ENCODE measurements at regions not wholly inside any gene's neighbourhood (a gene's known extent, or its start where the extent isn't known, plus 50 kb on each side); places are given as distances from the start of the nearest gene placed in this dataset.

GRCh38 chr18:27579364-27579763 lies 394.3 kb upstream of the CHST9 start:
- DNase-seq (ENCODE audit: low read depth) = no peak
- no peak for TF ChIP-seq CTCF (conservative IDR thresholded peaks at IDR 0.05; ENCODE audit: low read depth, low read length)
- no peak overlapping the region for H3K4me3 ChIP-seq (ENCODE audit: low read depth, low read length)

GRCh38 chr18:27577752-27578151 lies 392.6 kb upstream of the CHST9 start:
- H3K4me3 ChIP-seq (ENCODE audit: low read depth, low read length) = no peak overlapping the region
- no peak for TF ChIP-seq CTCF (conservative IDR thresholded peaks at IDR 0.05; ENCODE audit: low read depth, low read length)
- DNase-seq (ENCODE audit: low read depth) = no peak

GRCh38 chr18:27577265-27577664 lies 392.2 kb upstream of the CHST9 start:
- DNase-seq (ENCODE audit: low read depth) = no peak
- TF ChIP-seq CTCF (conservative IDR thresholded peaks at IDR 0.05; ENCODE audit: low read depth, low read length) = no peak
- no peak overlapping the region for H3K4me3 ChIP-seq (ENCODE audit: low read depth, low read length)

GRCh38 chr18:27567434-27567833 lies 382.3 kb upstream of the CHST9 start:
- no peak for TF ChIP-seq CTCF (conservative IDR thresholded peaks at IDR 0.05; ENCODE audit: low read depth, low read length)
- no peak for DNase-seq (ENCODE audit: low read depth)
- H3K4me3 ChIP-seq (ENCODE audit: low read depth, low read length) = no peak overlapping the region

GRCh38 chr18:27564066-27564465 lies 379.0 kb upstream of the CHST9 start:
- no peak for TF ChIP-seq CTCF (conservative IDR thresholded peaks at IDR 0.05; ENCODE audit: low read depth, low read length)
- DNase-seq (ENCODE audit: low read depth) = no peak
- H3K4me3 ChIP-seq (ENCODE audit: low read depth, low read length) = no peak overlapping the region

- no peak for TF ChIP-seq CTCF (conservative IDR thresholded peaks at IDR 0.05; ENCODE audit: low read depth, low read length)
- no peak for DNase-seq (ENCODE audit: low read depth)
- no peak overlapping the region for H3K4me3 ChIP-seq (ENCODE audit: low read depth, low read length)
These were observed 373.5 kb upstream of the CHST9 start for GRCh38 chr18:27558388-27559155.

- DNase-seq (ENCODE audit: low read depth) = no peak
- H3K4me3 ChIP-seq (ENCODE audit: low read depth, low read length) = no peak overlapping the region
- TF ChIP-seq CTCF (conservative IDR thresholded peaks at IDR 0.05; ENCODE audit: low read depth, low read length) = no peak
These were observed 371.6 kb upstream of the CHST9 start for GRCh38 chr18:27556741-27557140.

Data from epithelial cell of proximal tubule (primary cell).